Panc1 (cell line): ENCODE measurements at regions not wholly inside any gene's neighbourhood (a gene's known extent, or its start where the extent isn't known, plus 50 kb on each side); places are given as distances from the start of the nearest gene placed in this dataset.

Experiments used
- CTCF ChIP-seq: fragments of 450-650 bp; IDR thresholded peaks from 2 replicates; pipeline ENCODE4 v1.5.1; 2017; ENCODE audit warnings: mild to moderate bottlenecking
- POLR2AphosphoS5 ChIP-seq: IDR thresholded peaks from 2 replicates; pipeline ENCODE4 v1.6.1; 2012; ENCODE audit warnings: mild to moderate bottlenecking, low read depth, low read length, moderate library complexity

GRCh38 chr5:175797521-175798038, 73.8 kb upstream of the CPLX2 start:
- TF ChIP-seq CTCF (no peak), POLR2AphosphoS5 (no peak)
